HG03280 (cell line): ENCODE measurements at regions not wholly inside any gene's neighbourhood (a gene's known extent, or its start where the extent isn't known, plus 50 kb on each side); places are given as distances from the start of the nearest gene placed in this dataset.

ENCODE experiments used
- ATAC-seq: cut with Tn5 transposase; IDR thresholded peaks from one replicate; pipeline ENCODE4 v1.9.1; 2021; ENCODE audit warnings: mild to moderate bottlenecking, moderate library complexity; ENCODE audit not compliant: unreplicated experiment

- no peak for ATAC-seq
These were observed 176.2 kb downstream of the RDH14 start for GRCh38 chr2:18384242-18384641.

- no peak for ATAC-seq
These were observed 179.1 kb downstream of the RDH14 start for GRCh38 chr2:18381386-18381785.

GRCh38 chr2:18380321-18380720 lies 180.1 kb downstream of the RDH14 start:
- ATAC-seq = no peak

- no peak for ATAC-seq
These were observed 180.6 kb downstream of the RDH14 start for GRCh38 chr2:18379870-18380269.

- peak; percentile 87 for ATAC-seq
These were observed 182.3 kb downstream of the RDH14 start for GRCh38 chr2:18378020-18378653.

- ATAC-seq = no peak
These were observed 183.5 kb downstream of the RDH14 start for GRCh38 chr2:18376936-18377335.

GRCh38 chr2:18373664-18374063 lies 186.8 kb downstream of the RDH14 start:
- no peak for ATAC-seq

GRCh38 chr2:18373081-18373480 lies 187.4 kb downstream of the RDH14 start:
- ATAC-seq = no peak

- no peak for ATAC-seq
These were observed 187.8 kb downstream of the RDH14 start for GRCh38 chr2:18372641-18373040.

GRCh38 chr2:18369760-18370159 lies 190.7 kb downstream of the RDH14 start:
- no peak for ATAC-seq

GRCh38 chr2:18368008-18368407 lies 192.4 kb downstream of the RDH14 start:
- no peak for ATAC-seq

- no peak for ATAC-seq
These were observed 195.1 kb downstream of the RDH14 start for GRCh38 chr2:18365342-18365741.

GRCh38 chr2:18363348-18363747 lies 197.1 kb downstream of the RDH14 start:
- no peak for ATAC-seq

GRCh38 chr2:18362696-18363095 lies 197.8 kb downstream of the RDH14 start:
- no peak for ATAC-seq

GRCh38 chr2:18357537-18357936 lies 202.9 kb downstream of the RDH14 start:
- no peak for ATAC-seq

GRCh38 chr2:18356676-18357075 lies 203.8 kb downstream of the RDH14 start:
- ATAC-seq = no peak

GRCh38 chr2:18349421-18349820 lies 211.0 kb downstream of the RDH14 start:
- ATAC-seq = no peak

- ATAC-seq = no peak
These were observed 213.6 kb downstream of the RDH14 start for GRCh38 chr2:18346874-18347273.

- no peak for ATAC-seq
These were observed 214.1 kb downstream of the RDH14 start for GRCh38 chr2:18346344-18346743.

- no peak for ATAC-seq
These were observed 214.6 kb downstream of the RDH14 start for GRCh38 chr2:18345848-18346247.

GRCh38 chr2:18342901-18343300 lies 217.6 kb downstream of the RDH14 start:
- ATAC-seq = no peak

- no peak for ATAC-seq
These were observed 221.1 kb downstream of the RDH14 start for GRCh38 chr2:18339326-18339725.

- no peak for ATAC-seq
These were observed 223.5 kb downstream of the RDH14 start for GRCh38 chr2:18336975-18337374.
